HUES6 (cell line): ENCODE measurements at regions not wholly inside any gene's neighbourhood (a gene's known extent, or its start where the extent isn't known, plus 50 kb on each side); places are given as distances from the start of the nearest gene placed in this dataset.

ENCODE experiments used
- H3K27ac ChIP-seq: 2 replicates; pipeline ENCODE4 v1.7.0; 2013; ENCODE audit warnings: low read depth, mild to moderate bottlenecking, low read length, inconsistent platforms
- H3K27me3 ChIP-seq: 2 replicates; pipeline ENCODE4 v1.6.1; 2013; ENCODE audit warnings: low read length; ENCODE audit not compliant: control insufficient read depth, insufficient read depth
- H3K36me3 ChIP-seq: 2 replicates; pipeline ENCODE4 v1.6.1; 2013; ENCODE audit warnings: low read length; ENCODE audit not compliant: control insufficient read depth, insufficient read depth
- H3K4me1 ChIP-seq: 2 replicates; pipeline ENCODE4 v1.6.1; 2013; ENCODE audit warnings: low read length; ENCODE audit not compliant: control insufficient read depth, insufficient read depth
- H3K4me3 ChIP-seq: 2 replicates; pipeline ENCODE4 v1.5.1; 2013; ENCODE audit warnings: low read depth, low read length
- H3K9ac ChIP-seq: one replicate; pipeline ENCODE4 v1.6.1; 2013; ENCODE audit warnings: mild to moderate bottlenecking, low read length
- H3K9me3 ChIP-seq: 2 replicates; pipeline ENCODE4 v1.6.1; 2013; ENCODE audit warnings: low read depth, low read length; ENCODE audit not compliant: control insufficient read depth, insufficient read depth

DNA sequence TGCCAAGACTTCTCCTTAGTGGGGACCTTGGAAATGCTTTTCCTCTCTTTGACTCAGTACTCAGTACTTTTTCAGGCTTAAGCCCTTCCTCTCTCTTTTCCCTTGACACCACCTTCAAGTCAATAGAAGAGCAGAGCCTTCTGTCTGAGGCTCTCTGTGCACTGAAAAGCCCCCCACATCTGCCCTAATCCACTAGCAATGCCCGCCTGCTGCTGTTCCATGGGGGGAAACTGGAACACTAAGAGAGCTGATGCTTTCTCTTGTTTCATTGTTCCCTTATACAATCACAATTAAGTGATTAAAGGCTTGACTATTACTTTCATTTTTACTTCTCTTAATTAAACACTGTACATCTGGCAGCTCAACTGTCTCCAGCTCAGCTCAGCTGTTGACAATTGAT, 254.5 kb downstream of the SLITRK6 start:
- peaks cover 17% of the 10 kb centered on the region for H3K9me3 ChIP-seq
- H3K36me3 ChIP-seq, result no peaks in the 10 kb centered on the region
- H3K27ac ChIP-seq, result no peak overlapping the region
- no peaks in the 10 kb centered on the region for H3K27me3 ChIP-seq
- no peak overlapping the region for H3K4me3 ChIP-seq
- no peak overlapping the region for H3K9ac ChIP-seq
- H3K4me1 ChIP-seq, result no peaks in the 10 kb centered on the region

- no peak overlapping the region for H3K9ac ChIP-seq
- H3K4me1 ChIP-seq, result no peaks in the 10 kb centered on the region
- no peak overlapping the region for H3K27ac ChIP-seq
- no peaks in the 10 kb centered on the region for H3K27me3 ChIP-seq
- H3K36me3 ChIP-seq, result no peaks in the 10 kb centered on the region
- peaks cover 4% of the 10 kb centered on the region; the same call in 1 of the 2 replicates for H3K9me3 ChIP-seq
- no peak overlapping the region for H3K4me3 ChIP-seq
Measured at GRCh38 chr13:85543144-85543543, 256.1 kb downstream of the SLITRK6 start.

DNA sequence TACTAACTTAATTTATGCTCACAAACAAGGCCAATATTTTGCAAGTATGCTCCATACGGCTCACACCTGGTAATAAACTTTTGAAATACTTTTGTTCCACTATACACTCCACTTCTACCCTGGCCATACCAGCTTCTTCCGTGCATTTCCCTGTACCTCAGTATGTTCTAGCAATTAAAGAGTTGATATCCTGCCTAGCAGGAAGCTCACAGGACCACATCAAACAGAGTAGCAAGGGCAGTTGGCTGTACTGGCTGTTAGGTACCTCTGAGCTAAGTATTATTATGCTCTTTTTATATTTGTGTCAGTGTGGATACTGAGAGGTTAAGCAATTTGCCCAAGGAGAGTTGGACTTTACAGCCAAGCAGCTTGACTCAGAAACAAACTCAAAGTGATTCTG, 257.7 kb downstream of the SLITRK6 start:
- Histone ChIP-seq H3K27ac (no peak overlapping the region), H3K9ac (no peak overlapping the region), H3K4me3 (no peak overlapping the region), H3K4me1 (no peaks in the 10 kb centered on the region), H3K9me3 (no peaks in the 10 kb centered on the region), H3K27me3 (no peaks in the 10 kb centered on the region), H3K36me3 (no peaks in the 10 kb centered on the region)

DNA sequence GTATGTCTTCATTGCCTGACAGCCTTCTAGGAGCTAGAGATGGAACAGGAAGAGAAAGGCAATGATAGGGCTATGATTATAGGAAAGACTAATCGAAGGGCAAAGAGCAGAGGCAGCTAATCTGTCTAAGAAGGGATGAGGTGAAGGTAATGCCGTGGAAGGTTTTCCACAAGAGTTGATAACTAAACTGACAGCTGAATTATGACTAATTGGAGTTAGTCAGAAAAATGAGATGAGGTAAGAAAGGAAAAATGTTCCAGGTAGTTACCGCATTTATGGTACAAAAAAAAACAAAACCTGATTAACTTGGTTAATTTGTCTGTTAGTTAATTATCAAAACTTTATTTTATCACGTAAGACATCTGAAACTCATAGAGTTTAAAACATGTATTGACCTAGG, 260.3 kb downstream of the SLITRK6 start:
- Histone ChIP-seq H3K36me3 (no peaks in the 10 kb centered on the region), H3K9me3 (no peaks in the 10 kb centered on the region), H3K4me1 (no peaks in the 10 kb centered on the region), H3K27ac (no peak overlapping the region), H3K9ac (no peak overlapping the region), H3K4me3 (no peak overlapping the region), H3K27me3 (no peaks in the 10 kb centered on the region)

DNA sequence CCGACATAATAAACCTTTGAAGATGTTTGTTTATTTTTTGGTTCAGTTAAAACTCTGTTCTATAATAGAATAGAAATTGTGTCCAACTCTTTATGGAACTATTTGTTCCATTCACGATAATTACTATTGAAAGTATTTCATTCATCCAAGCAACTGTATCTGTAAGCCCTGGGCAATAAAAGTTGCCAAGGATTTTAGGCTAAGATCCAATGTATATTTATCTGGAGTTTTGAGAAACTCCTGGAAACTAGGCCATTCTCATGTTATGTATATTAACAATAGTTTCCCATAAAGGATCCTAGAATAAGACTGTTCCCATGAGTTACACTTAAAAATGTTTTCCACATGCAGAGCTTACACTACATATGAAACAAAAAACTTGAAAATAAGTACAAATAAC, 261.6 kb downstream of the SLITRK6 start:
- no peaks in the 10 kb centered on the region for H3K4me1 ChIP-seq
- no peaks in the 10 kb centered on the region for H3K27me3 ChIP-seq
- no peak overlapping the region for H3K4me3 ChIP-seq
- no peaks in the 10 kb centered on the region for H3K36me3 ChIP-seq
- H3K9ac ChIP-seq, result no peak overlapping the region
- H3K27ac ChIP-seq, result no peak overlapping the region
- no peaks in the 10 kb centered on the region for H3K9me3 ChIP-seq

DNA sequence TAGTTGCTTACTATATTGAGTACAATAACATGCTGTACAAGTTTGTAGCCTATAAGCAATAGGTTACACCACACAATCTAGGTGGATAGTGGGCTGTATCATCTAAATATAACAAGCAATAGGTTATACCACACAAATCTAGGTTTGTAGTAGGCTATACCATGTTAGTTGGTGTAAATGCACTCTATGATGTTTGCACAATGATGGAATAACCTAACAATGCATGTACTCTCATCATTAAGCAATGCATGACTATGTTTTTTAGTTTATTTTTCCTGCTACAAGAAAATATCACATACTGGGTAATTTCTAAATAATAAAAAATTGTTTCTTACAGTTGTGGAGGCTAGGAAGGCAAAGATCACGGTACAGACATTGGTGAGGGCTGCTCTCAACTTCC, 262.5 kb downstream of the SLITRK6 start:
- Histone ChIP-seq H3K9me3 (no peaks in the 10 kb centered on the region), H3K27ac (no peak overlapping the region), H3K4me1 (no peaks in the 10 kb centered on the region), H3K4me3 (no peak overlapping the region), H3K36me3 (no peaks in the 10 kb centered on the region), H3K27me3 (no peaks in the 10 kb centered on the region), H3K9ac (no peak overlapping the region)

GRCh38 chr13:85535316-85536084, 263.7 kb downstream of the SLITRK6 start:
- Histone ChIP-seq H3K27ac (no peak overlapping the region), H3K36me3 (no peaks in the 10 kb centered on the region), H3K4me1 (no peaks in the 10 kb centered on the region), H3K4me3 (no peak overlapping the region), H3K9ac (no peak overlapping the region), H3K27me3 (no peaks in the 10 kb centered on the region), H3K9me3 (no peaks in the 10 kb centered on the region)

GRCh38 chr13:85533911-85534310, 265.3 kb downstream of the SLITRK6 start:
- no peaks in the 10 kb centered on the region for H3K27me3 ChIP-seq
- no peaks in the 10 kb centered on the region for H3K9me3 ChIP-seq
- no peaks in the 10 kb centered on the region for H3K36me3 ChIP-seq
- no peak overlapping the region for H3K27ac ChIP-seq
- no peaks in the 10 kb centered on the region for H3K4me1 ChIP-seq
- no peak overlapping the region for H3K4me3 ChIP-seq
- H3K9ac ChIP-seq, result no peak overlapping the region

DNA sequence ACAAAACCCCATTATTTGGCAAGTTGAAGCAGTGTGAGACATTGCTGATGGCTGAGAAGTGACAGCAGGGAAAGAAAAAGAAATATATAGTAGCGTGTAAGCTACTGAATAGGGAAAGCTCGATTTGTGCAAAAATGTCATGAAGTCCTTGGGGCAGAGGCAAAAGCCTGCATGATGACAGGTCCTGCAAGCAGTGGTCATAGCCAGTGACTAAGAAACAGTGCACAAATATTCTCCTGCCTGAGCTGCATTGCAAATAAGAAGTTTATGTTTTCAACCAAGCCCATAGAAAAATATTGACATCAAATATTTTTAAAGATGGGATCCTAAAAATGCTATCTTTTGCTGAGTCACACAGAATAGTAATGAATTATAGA, 270.0 kb downstream of the SLITRK6 start:
- H3K27me3 ChIP-seq, result no peaks in the 10 kb centered on the region
- H3K9ac ChIP-seq, result no peak overlapping the region
- no peaks in the 10 kb centered on the region for H3K9me3 ChIP-seq
- H3K4me3 ChIP-seq, result no peak overlapping the region
- H3K27ac ChIP-seq, result no peak overlapping the region
- H3K4me1 ChIP-seq, result no peaks in the 10 kb centered on the region
- H3K36me3 ChIP-seq, result no peaks in the 10 kb centered on the region

DNA sequence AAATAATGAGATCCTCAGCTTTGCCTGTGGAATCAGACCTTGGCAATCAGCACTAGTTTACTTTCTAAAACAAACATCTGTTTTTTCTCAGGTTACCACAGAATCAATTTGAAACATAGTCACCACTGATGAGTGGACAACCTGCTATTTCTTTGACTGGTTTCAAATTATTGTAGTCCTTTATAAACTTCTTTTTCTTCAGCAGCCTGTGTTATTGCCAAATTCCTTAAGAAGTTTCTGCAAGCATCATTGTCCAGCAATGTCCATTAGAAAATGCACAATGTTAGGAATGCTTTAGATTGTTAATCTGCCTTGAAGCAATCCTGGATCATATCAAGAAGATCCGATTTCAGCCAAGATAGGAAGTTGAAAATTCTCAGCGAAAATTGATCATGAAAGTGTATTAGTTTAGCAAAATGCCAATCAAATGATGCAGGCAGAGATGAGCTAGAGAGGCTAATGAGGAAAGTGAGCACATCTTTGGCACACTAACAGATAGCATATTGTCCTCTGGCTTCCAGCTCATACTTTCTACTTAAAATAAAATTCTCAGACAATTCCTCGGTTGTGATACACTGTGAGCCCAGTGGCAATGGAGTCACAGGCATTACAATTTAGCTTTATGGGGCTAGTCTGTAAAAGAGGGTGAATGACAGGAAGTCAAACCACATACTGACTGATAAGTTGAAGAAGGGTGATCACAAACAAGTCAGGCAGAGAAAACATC, 270.6 kb downstream of the SLITRK6 start:
- Histone ChIP-seq H3K27me3 (no peaks in the 10 kb centered on the region), H3K9me3 (no peaks in the 10 kb centered on the region), H3K27ac (no peak overlapping the region), H3K4me1 (no peaks in the 10 kb centered on the region), H3K9ac (no peak overlapping the region), H3K4me3 (no peak overlapping the region), H3K36me3 (no peaks in the 10 kb centered on the region)

- Histone ChIP-seq H3K27ac (no peak overlapping the region), H3K4me3 (no peak overlapping the region)
Measured at GRCh38 chr13:85527316-85527715, 271.9 kb downstream of the SLITRK6 start.

More at GRCh38 chr13:85527316-85527715, 271.9 kb downstream of the SLITRK6 start:
- no peaks in the 10 kb centered on the region for H3K27me3 ChIP-seq
- H3K36me3 ChIP-seq, result no peaks in the 10 kb centered on the region
- no peaks in the 10 kb centered on the region for H3K4me1 ChIP-seq
- no peaks in the 10 kb centered on the region for H3K9me3 ChIP-seq
- H3K9ac ChIP-seq, result no peak overlapping the region
